ENCODE measurements at regions not wholly inside any gene's neighbourhood (a gene's known extent, or its start where the extent isn't known, plus 50 kb on each side); places are given as distances from the start of the nearest gene placed in this dataset.

- H3K79me2 ChIP-seq (ENCODE audit: insufficient read depth, low read length), result no peaks in the 10 kb centered on the region
- H3K9me3 ChIP-seq (ENCODE audit: low read depth, low read length), result no peaks in the 10 kb centered on the region
- H3K27ac ChIP-seq (ENCODE audit: low read depth, low read length), result no peak overlapping the region
- TF ChIP-seq CTCF (IDR thresholded peaks at IDR 0.05; ENCODE audit: extremely low read depth, low read depth, low read length), result no peak
- no peak overlapping the region for H3K4me3 ChIP-seq (ENCODE audit: insufficient read depth, low read length)
- DNase-seq (ENCODE audit: insufficient read length, low spot score, missing footprints), result no peak
- H3K27me3 ChIP-seq (ENCODE audit: insufficient read depth, low read length), result no peaks in the 10 kb centered on the region
- no peaks in the 10 kb centered on the region for H3K36me3 ChIP-seq (ENCODE audit: insufficient read depth, low read length)
- H4K20me1 ChIP-seq (ENCODE audit: insufficient read depth, low read length), result no peaks in the 10 kb centered on the region
- H3K4me1 ChIP-seq (ENCODE audit: insufficient read depth, low read length), result no peaks in the 10 kb centered on the region
- no peak overlapping the region for H2AFZ ChIP-seq (ENCODE audit: low read length)
- H3K4me2 ChIP-seq (ENCODE audit: insufficient read depth, low read length), result no peak overlapping the region
Measured at GRCh38 chr7:89680161-89680560, 474.1 kb upstream of the STEAP1 start.

- Histone ChIP-seq H3K27me3 (ENCODE audit: insufficient read depth, low read length) (no peaks in the 10 kb centered on the region), H3K27ac (ENCODE audit: low read depth, low read length) (no peak overlapping the region), H3K9me3 (ENCODE audit: low read depth, low read length) (no peaks in the 10 kb centered on the region), H3K79me2 (ENCODE audit: insufficient read depth, low read length) (no peaks in the 10 kb centered on the region), H3K4me1 (ENCODE audit: insufficient read depth, low read length) (no peaks in the 10 kb centered on the region), H3K36me3 (ENCODE audit: insufficient read depth, low read length) (no peaks in the 10 kb centered on the region), H4K20me1 (ENCODE audit: insufficient read depth, low read length) (no peaks in the 10 kb centered on the region), H3K4me3 (ENCODE audit: insufficient read depth, low read length) (no peak overlapping the region), H3K4me2 (ENCODE audit: insufficient read depth, low read length) (no peak overlapping the region), H2AFZ (ENCODE audit: low read length) (no peak overlapping the region)
- no peak for TF ChIP-seq CTCF (IDR thresholded peaks at IDR 0.05; ENCODE audit: extremely low read depth, low read depth, low read length)
- no peak for DNase-seq (ENCODE audit: insufficient read length, low spot score, missing footprints)
Measured at GRCh38 chr7:89681448-89681847, 472.8 kb upstream of the STEAP1 start.

GRCh38 chr7:89685287-89685686 is 469.0 kb upstream of the STEAP1 start:
- Histone ChIP-seq H3K4me3 (ENCODE audit: insufficient read depth, low read length) (no peak overlapping the region), H3K4me1 (ENCODE audit: insufficient read depth, low read length) (no peaks in the 10 kb centered on the region), H2AFZ (ENCODE audit: low read length) (no peak overlapping the region), H3K79me2 (ENCODE audit: insufficient read depth, low read length) (no peaks in the 10 kb centered on the region), H3K27me3 (ENCODE audit: insufficient read depth, low read length) (no peaks in the 10 kb centered on the region), H3K27ac (ENCODE audit: low read depth, low read length) (no peak overlapping the region), H3K9me3 (ENCODE audit: low read depth, low read length) (no peaks in the 10 kb centered on the region), H3K4me2 (ENCODE audit: insufficient read depth, low read length) (no peak overlapping the region), H3K36me3 (ENCODE audit: insufficient read depth, low read length) (no peaks in the 10 kb centered on the region), H4K20me1 (ENCODE audit: insufficient read depth, low read length) (no peaks in the 10 kb centered on the region)
- TF ChIP-seq CTCF (IDR thresholded peaks at IDR 0.05; ENCODE audit: extremely low read depth, low read depth, low read length), result no peak
- no peak for DNase-seq (ENCODE audit: insufficient read length, low spot score, missing footprints)

- no peak for TF ChIP-seq CTCF (IDR thresholded peaks at IDR 0.05; ENCODE audit: extremely low read depth, low read depth, low read length)
- Histone ChIP-seq H3K9me3 (ENCODE audit: low read depth, low read length) (no peaks in the 10 kb centered on the region), H3K4me1 (ENCODE audit: insufficient read depth, low read length) (no peaks in the 10 kb centered on the region), H3K4me2 (ENCODE audit: insufficient read depth, low read length) (no peak overlapping the region), H3K4me3 (ENCODE audit: insufficient read depth, low read length) (no peak overlapping the region), H2AFZ (ENCODE audit: low read length) (no peak overlapping the region), H3K36me3 (ENCODE audit: insufficient read depth, low read length) (no peaks in the 10 kb centered on the region), H4K20me1 (ENCODE audit: insufficient read depth, low read length) (no peaks in the 10 kb centered on the region), H3K27me3 (ENCODE audit: insufficient read depth, low read length) (no peaks in the 10 kb centered on the region), H3K27ac (ENCODE audit: low read depth, low read length) (no peak overlapping the region), H3K79me2 (ENCODE audit: insufficient read depth, low read length) (no peaks in the 10 kb centered on the region)
- no peak for DNase-seq (ENCODE audit: insufficient read length, low spot score, missing footprints)
Measured at GRCh38 chr7:89687211-89687610, 467.1 kb upstream of the STEAP1 start.

All from osteoblast (primary cell).